IMR-90 (cell line): ENCODE measurements at regions not wholly inside any gene's neighbourhood (a gene's known extent, or its start where the extent isn't known, plus 50 kb on each side); places are given as distances from the start of the nearest gene placed in this dataset.

Source experiments
- ATAC-seq: fragments of 200-7000 bp; cut with Tn5 transposase; 2 replicates; pipeline ENCODE4 v1.9.1; 2020; ENCODE audit warnings: low read depth, mild to moderate bottlenecking, moderate library complexity
- BruUV-seq: library from RNA; stranded (reverse); fragments of 400-500 nt; replicated peaks from 2 replicates; lab custom pipeline; 2021; lab: Mats Ljungman, UMichigan
- CTCF ChIA-PET: fragments of 300-600 bp; formaldehyde crosslinking; extraction: SDS; loops from one replicate; lab custom pipeline; 2021; ENCODE audit warnings: antibody characterized with exemption; lab: Yijun Ruan, JAX
- POLR2A ChIA-PET: fragments of 300-600 bp; sonication (Branson Sonifier 250); formaldehyde crosslinking; loops from one replicate; lab custom pipeline; 2022; ENCODE audit warnings: antibody characterized with exemption; ENCODE audit not compliant: unreplicated experiment; lab: Charles Lee
- DNase-seq: peaks from one replicate; pipeline ENCODE4 v3.0.0; 2013
- H2AFZ ChIP-seq: replicated peaks from 2 replicates; pipeline ENCODE3; 2013; ENCODE audit warnings: low read length, mild to moderate bottlenecking; ENCODE audit not compliant: poor library complexity
- H2AK5ac ChIP-seq: 2 replicates; pipeline ENCODE4 v1.6.1; 2013; ENCODE audit warnings: low read depth, low read length, inconsistent platforms
- H2AK9ac ChIP-seq: replicated peaks from 2 replicates; pipeline ENCODE3; 2013; ENCODE audit warnings: mild to moderate bottlenecking, low read depth, low read length, moderate library complexity; ENCODE audit not compliant: poor library complexity
- H2BK120ac ChIP-seq: 2 replicates; pipeline ENCODE4 v1.6.1; 2013; ENCODE audit warnings: low read depth, low read length, inconsistent platforms
- H2BK15ac ChIP-seq: 3 replicates; pipeline ENCODE4 v1.6.1; 2013; ENCODE audit warnings: low read depth, low read length, inconsistent platforms
- H2BK20ac ChIP-seq: 2 replicates; pipeline ENCODE4 v1.6.1; 2013; ENCODE audit warnings: low read depth, mild to moderate bottlenecking, inconsistent platforms, low read length, moderate library complexity
- H2BK5ac ChIP-seq: 2 replicates; pipeline ENCODE4 v1.6.1; 2013; ENCODE audit warnings: mild to moderate bottlenecking, low read depth, low read length, inconsistent platforms; ENCODE audit not compliant: poor library complexity, severe bottlenecking
- H3K14ac ChIP-seq: replicated peaks from 2 replicates; pipeline ENCODE4 v1.6.1; 2013; ENCODE audit warnings: low read depth, low read length, inconsistent platforms
- H3K18ac ChIP-seq: 2 replicates; pipeline ENCODE4 v1.6.1; 2013; ENCODE audit warnings: low read depth, low read length, control low read depth
- H3K23ac ChIP-seq: 2 replicates; pipeline ENCODE4 v1.6.1; 2013; ENCODE audit warnings: low read depth, low read length, inconsistent platforms
- H3K27ac ChIP-seq: 2 replicates; pipeline ENCODE4 v1.5.1; 2013; ENCODE audit warnings: mild to moderate bottlenecking, control low read depth, low read length; ENCODE audit not compliant: insufficient read depth
- H3K27me3 ChIP-seq: 2 replicates; pipeline ENCODE4 v1.6.1; 2013; ENCODE audit warnings: low read length; ENCODE audit not compliant: control insufficient read depth, insufficient read depth
- H3K36me3 ChIP-seq: 2 replicates; pipeline ENCODE4 v1.6.1; 2013; ENCODE audit warnings: low read length, mixed read lengths; ENCODE audit not compliant: control insufficient read depth, insufficient read depth
- H3K4ac ChIP-seq: 2 replicates; pipeline ENCODE4 v1.6.1; 2013; ENCODE audit warnings: low read depth, low read length, inconsistent platforms
- H3K4me1 ChIP-seq: 2 replicates; pipeline ENCODE4 v1.6.1; 2013; ENCODE audit warnings: low read length, mixed read lengths; ENCODE audit not compliant: control insufficient read depth, insufficient read depth
- H3K4me2 ChIP-seq: 2 replicates; pipeline ENCODE4 v1.6.1; 2013; ENCODE audit warnings: low read depth, mild to moderate bottlenecking, control low read depth, low read length, moderate library complexity
- H3K4me3 ChIP-seq: 2 replicates; pipeline ENCODE4 v1.5.1; 2013; ENCODE audit warnings: low read depth, mild to moderate bottlenecking, control low read depth, low read length, moderate library complexity; ENCODE audit not compliant: insufficient read depth
- H3K56ac ChIP-seq: 2 replicates; pipeline ENCODE4 v1.6.1; 2013; ENCODE audit warnings: low read length, inconsistent platforms; ENCODE audit not compliant: insufficient read depth; ENCODE audit errors: extremely low read depth
- H3K79me1 ChIP-seq, 2 experiments: 2 replicates each; pipeline ENCODE4 v1.6.1; 2013; ENCODE audit warnings: low read length in 2 of 2, inconsistent platforms in 1 of 2, low read depth in 1 of 2
- H3K9ac ChIP-seq: 2 replicates; pipeline ENCODE4 v1.6.1; 2013; ENCODE audit warnings: low read depth, low read length, control low read depth
- H3K9me1 ChIP-seq: 2 replicates; pipeline ENCODE4 v1.6.1; 2013; ENCODE audit warnings: low read length, inconsistent platforms; ENCODE audit not compliant: insufficient read depth
- H3K9me3 ChIP-seq: 2 replicates; pipeline ENCODE4 v1.6.1; 2013; ENCODE audit warnings: low read length; ENCODE audit not compliant: control insufficient read depth, insufficient read depth
- H4K20me1 ChIP-seq: 2 replicates; pipeline ENCODE4 v1.6.1; 2013; ENCODE audit warnings: low read length, inconsistent platforms; ENCODE audit not compliant: insufficient read depth
- H4K5ac ChIP-seq: 2 replicates; pipeline ENCODE4 v1.6.1; 2013; ENCODE audit warnings: mild to moderate bottlenecking, low read depth, low read length, control low read depth
- H4K8ac ChIP-seq, 2 experiments: 2 replicates each; pipeline ENCODE4 v1.6.1; 2013; ENCODE audit warnings: low read depth in 2 of 2, low read length in 2 of 2, control low read depth in 1 of 2, inconsistent platforms in 1 of 2
- H4K91ac ChIP-seq: 2 replicates; pipeline ENCODE4 v1.6.1; 2013; ENCODE audit warnings: low read depth, low read length, inconsistent platforms; ENCODE audit not compliant: insufficient read depth
- BHLHE40 ChIP-seq: fragments of 150-350 bp; IDR thresholded peaks from 2 replicates; pipeline ENCODE4 v1.6.1; 2016; ENCODE audit warnings: mild to moderate bottlenecking, low read depth, low read length
- CHD1 ChIP-seq: IDR thresholded peaks from 2 replicates; pipeline ENCODE4 v1.6.1; 2012; ENCODE audit warnings: low read depth, low read length, improper control_type of control experiment
- MAZ ChIP-seq: IDR thresholded peaks from 2 replicates; pipeline ENCODE4 v1.6.1; 2012; ENCODE audit warnings: low read depth, mild to moderate bottlenecking, low read length, improper control_type of control experiment, moderate library complexity, borderline replicate concordance
- NFE2L2 ChIP-seq: fragments of 150-350 bp; IDR thresholded peaks from 2 replicates; pipeline ENCODE4 v1.6.1; 2016; ENCODE audit warnings: low read depth, mild to moderate bottlenecking, low read length
- POLR2A ChIP-seq: IDR thresholded peaks from 2 replicates; pipeline ENCODE4 v1.6.1; 2012; ENCODE audit warnings: mild to moderate bottlenecking, low read depth, low read length
- RAD21 ChIP-seq: IDR thresholded peaks from 2 replicates; pipeline ENCODE4 v1.6.1; 2012; ENCODE audit warnings: low read length, improper control_type of control experiment
- SMC3 ChIP-seq: fragments of 150-350 bp; IDR thresholded peaks from 2 replicates; pipeline ENCODE4 v1.6.1; 2016; ENCODE audit warnings: low read depth, mild to moderate bottlenecking, antibody characterized with exemption, low read length, moderate library complexity
- WGBS, 2 experiments: methylation state at CpG; one replicate each; pipeline versions ENCODE4 v1.1.5 to v1.1.7; 2013; ENCODE audit warnings: missing lambda C conversion rate in 2 of 2; ENCODE audit not compliant: insufficient read length in 1 of 2; ENCODE audit errors: extremely low coverage in 2 of 2; 5-methylcytosine and 5-hydroxymethylcytosine counted together
- dilution Hi-C: fragments of 300-500 bp; cut with HindIII; formaldehyde crosslinking; loops from one replicate; pipeline ENCODE4 v1.14.3; 2018; ENCODE audit warnings: low sequenced_read_pairs; ENCODE audit not compliant: unreplicated experiment
- in situ Hi-C: fragments of 300-500 bp; cut with MboI; formaldehyde crosslinking; loops from 3 replicates; pipeline ENCODE4 v1.14.3; 2019; ENCODE audit warnings: low sequenced_read_pairs, inconsistent platforms, mixed read lengths
- intact Hi-C: fragments of 100-400 bp; cut with micrococcal nuclease; formaldehyde crosslinking; loops from 2 replicates; pipeline ENCODE4 v1.10.0; 2022
- TF ChIP-seq, protein P1 (sequence below): fragments of 150-350 bp; IDR thresholded peaks from 2 replicates; pipeline ENCODE4 v1.6.1; 2016; ENCODE audit warnings: low read depth, mild to moderate bottlenecking, low read length, moderate library complexity, borderline replicate concordance

DNA sequence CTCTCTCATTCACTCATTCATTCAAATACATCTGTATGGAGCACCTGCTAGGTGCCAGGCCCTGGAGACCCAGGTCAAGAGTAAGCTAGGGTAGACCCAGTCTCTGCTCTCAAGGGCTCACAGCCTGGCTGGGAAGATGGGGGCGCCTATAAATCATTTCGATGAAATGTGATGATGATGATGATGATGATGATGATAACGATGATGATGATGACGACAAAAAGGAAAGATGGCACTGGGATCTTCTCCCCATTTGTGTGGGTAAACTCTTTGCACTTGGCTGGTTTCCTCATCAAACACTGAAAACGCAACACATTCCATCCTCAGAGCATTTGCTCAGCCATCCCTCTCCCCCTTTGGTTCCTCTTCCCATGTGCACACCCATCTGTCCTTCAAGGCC, 188.0 kb upstream of the CDYL start:
- dilution Hi-C loops = no loop called here

More for the DNA sequence above, 188.0 kb upstream of the CDYL start:
- peaks cover 0 to 3% of the 10 kb centered on the region in 2 experiments; a peak in 1 of 4 replicates for H3K79me1 ChIP-seq
- H4K5ac ChIP-seq = no peak overlapping the region
- no peak overlapping the region for H3K4ac ChIP-seq
- no peak overlapping the region for H4K91ac ChIP-seq
- POLR2A ChIA-PET = no interaction called here
- H3K36me3 ChIP-seq = no peaks in the 10 kb centered on the region
- H2AFZ ChIP-seq = no peak overlapping the region
- H3K27me3 ChIP-seq = no peaks in the 10 kb centered on the region
- H2BK20ac ChIP-seq = no peak overlapping the region
- no peak overlapping the region for H2BK120ac ChIP-seq
- no peak overlapping the region for H2AK9ac ChIP-seq
- CTCF ChIA-PET = no interaction called here
- no peaks in the 10 kb centered on the region for H3K9me3 ChIP-seq
- ATAC-seq (no peak), DNase-seq (no peak)
- no peak overlapping the region for H3K56ac ChIP-seq
- H2BK15ac ChIP-seq = no peak overlapping the region
- no TSS peak for BruUV-seq
- no peak overlapping the region for H3K14ac ChIP-seq
- H3K4me3 ChIP-seq = no peak overlapping the region
- H4K8ac ChIP-seq = no peak overlapping the region
- H2AK5ac ChIP-seq = no peak overlapping the region
- no peaks in the 10 kb centered on the region for H4K20me1 ChIP-seq
- H3K9me1 ChIP-seq = peaks cover 8% of the 10 kb centered on the region
- H3K18ac ChIP-seq = no peak overlapping the region
- no peak overlapping the region for H3K9ac ChIP-seq
- H3K4me2 ChIP-seq = no peak overlapping the region
- peaks cover 9% of the 10 kb centered on the region for H3K4me1 ChIP-seq
- TF ChIP-seq MAZ (no peak), POLR2A (no peak), CHD1 (no peak), SMC3 (no peak), NFE2L2 (no peak), BHLHE40 (no peak), RAD21 (no peak)
- TF ChIP-seq, protein P1, sequence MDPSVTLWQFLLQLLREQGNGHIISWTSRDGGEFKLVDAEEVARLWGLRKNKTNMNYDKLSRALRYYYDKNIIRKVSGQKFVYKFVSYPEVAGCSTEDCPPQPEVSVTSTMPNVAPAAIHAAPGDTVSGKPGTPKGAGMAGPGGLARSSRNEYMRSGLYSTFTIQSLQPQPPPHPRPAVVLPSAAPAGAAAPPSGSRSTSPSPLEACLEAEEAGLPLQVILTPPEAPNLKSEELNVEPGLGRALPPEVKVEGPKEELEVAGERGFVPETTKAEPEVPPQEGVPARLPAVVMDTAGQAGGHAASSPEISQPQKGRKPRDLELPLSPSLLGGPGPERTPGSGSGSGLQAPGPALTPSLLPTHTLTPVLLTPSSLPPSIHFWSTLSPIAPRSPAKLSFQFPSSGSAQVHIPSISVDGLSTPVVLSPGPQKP = no peak
- WGBS, 2 experiments = 94% methylated on average over 3 of the region's 5 CpGs; no CpG with 5 or more reads in 1 of the 2 experiments
- in situ Hi-C loops (no loop called here), intact Hi-C loops (no loop called here)
- no peak overlapping the region for H3K27ac ChIP-seq
- H2BK5ac ChIP-seq = no peak overlapping the region
- no peak overlapping the region for H3K23ac ChIP-seq
